ENCODE measurements at regions not wholly inside any gene's neighbourhood (a gene's known extent, or its start where the extent isn't known, plus 50 kb on each side); places are given as distances from the start of the nearest gene placed in this dataset.

DNA sequence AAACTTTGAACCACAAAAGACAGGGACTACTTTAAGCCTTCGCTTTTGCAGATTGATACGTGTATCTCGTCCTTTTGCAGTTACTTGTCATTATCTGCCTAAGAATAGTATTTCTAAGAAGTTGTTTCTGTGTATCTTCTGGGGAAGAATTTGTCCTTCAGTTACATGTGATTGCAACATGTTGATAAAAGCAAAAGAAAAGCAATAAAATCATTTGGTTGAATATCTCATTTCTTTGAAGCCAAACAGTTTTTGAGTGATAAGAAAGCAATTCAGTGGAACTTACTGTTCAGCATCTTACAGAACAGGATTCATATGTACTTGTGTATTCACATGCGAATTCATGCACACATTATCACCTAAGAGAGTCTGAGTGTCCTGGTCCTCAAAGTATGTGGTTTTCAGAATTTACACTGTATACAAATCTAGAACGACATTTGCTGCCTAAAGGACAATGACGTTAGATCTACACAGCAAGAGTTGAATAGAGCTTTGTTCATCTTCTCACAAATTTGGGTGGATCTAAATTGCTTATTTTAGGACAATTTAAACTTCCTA lies 66.7 kb upstream of the MRPS6 start:
- CTCF ChIA-PET, result no interaction called here
- intact Hi-C loops (cut with micrococcal nuclease; ENCODE audit: unreplicated experiment), result no loop called here
- H3K9me3 Mint-ChIP-seq (ENCODE audit: low read depth, unreplicated experiment), result peaks cover 5% of the 10 kb centered on the region
- H3K4me3 Mint-ChIP-seq (ENCODE audit: low read depth, unreplicated experiment), result no peak overlapping the region
- H3K27ac Mint-ChIP-seq (ENCODE audit: unreplicated experiment), result no peak overlapping the region
- no peaks in the 10 kb centered on the region for H3K4me1 Mint-ChIP-seq (ENCODE audit: low read depth, unreplicated experiment)
- no peaks in the 10 kb centered on the region for H3K27me3 Mint-ChIP-seq (ENCODE audit: unreplicated experiment)
- BruUV-seq (replicated peaks), result no TSS peak
- DNase-seq, result no peak
- TF ChIP-seq, protein P1, sequence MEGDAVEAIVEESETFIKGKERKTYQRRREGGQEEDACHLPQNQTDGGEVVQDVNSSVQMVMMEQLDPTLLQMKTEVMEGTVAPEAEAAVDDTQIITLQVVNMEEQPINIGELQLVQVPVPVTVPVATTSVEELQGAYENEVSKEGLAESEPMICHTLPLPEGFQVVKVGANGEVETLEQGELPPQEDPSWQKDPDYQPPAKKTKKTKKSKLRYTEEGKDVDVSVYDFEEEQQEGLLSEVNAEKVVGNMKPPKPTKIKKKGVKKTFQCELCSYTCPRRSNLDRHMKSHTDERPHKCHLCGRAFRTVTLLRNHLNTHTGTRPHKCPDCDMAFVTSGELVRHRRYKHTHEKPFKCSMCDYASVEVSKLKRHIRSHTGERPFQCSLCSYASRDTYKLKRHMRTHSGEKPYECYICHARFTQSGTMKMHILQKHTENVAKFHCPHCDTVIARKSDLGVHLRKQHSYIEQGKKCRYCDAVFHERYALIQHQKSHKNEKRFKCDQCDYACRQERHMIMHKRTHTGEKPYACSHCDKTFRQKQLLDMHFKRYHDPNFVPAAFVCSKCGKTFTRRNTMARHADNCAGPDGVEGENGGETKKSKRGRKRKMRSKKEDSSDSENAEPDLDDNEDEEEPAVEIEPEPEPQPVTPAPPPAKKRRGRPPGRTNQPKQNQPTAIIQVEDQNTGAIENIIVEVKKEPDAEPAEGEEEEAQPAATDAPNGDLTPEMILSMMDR (IDR thresholded peaks at IDR 0.05; ENCODE audit: unreplicated experiment), result no peak
- H3K36me3 Mint-ChIP-seq (ENCODE audit: insufficient read depth, unreplicated experiment), result no peaks in the 10 kb centered on the region

DNA sequence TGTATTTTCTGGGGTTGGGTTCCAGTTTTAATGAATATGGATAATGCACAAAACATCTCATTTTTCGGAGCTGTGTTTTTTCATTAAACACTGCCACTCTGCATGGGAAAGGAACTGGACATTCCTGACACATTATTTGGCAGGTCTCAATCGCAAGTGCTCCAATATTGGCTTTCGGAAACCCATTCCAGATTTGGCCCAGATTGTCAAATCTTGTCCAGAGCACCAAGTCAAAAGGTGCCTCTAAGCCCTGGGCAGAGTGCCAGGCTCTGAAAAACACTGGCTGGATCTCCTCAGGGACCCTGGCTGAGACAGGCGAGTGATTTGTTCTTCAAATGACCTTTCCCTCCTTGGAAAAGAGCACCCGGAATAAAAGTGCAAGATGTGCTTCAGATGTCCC lies 68.4 kb upstream of the MRPS6 start:
- peaks cover 2% of the 10 kb centered on the region for H3K9me3 Mint-ChIP-seq (ENCODE audit: low read depth, unreplicated experiment)
- no TSS peak for BruUV-seq (replicated peaks)
- CTCF ChIA-PET, result no interaction called here
- H3K4me3 Mint-ChIP-seq (ENCODE audit: low read depth, unreplicated experiment), result no peak overlapping the region
- intact Hi-C loops (cut with micrococcal nuclease; ENCODE audit: unreplicated experiment), result no loop called here
- no peak for DNase-seq
- TF ChIP-seq, protein P1 (IDR thresholded peaks at IDR 0.05; ENCODE audit: unreplicated experiment), result no peak
- H3K27me3 Mint-ChIP-seq (ENCODE audit: unreplicated experiment), result no peaks in the 10 kb centered on the region
- H3K4me1 Mint-ChIP-seq (ENCODE audit: low read depth, unreplicated experiment), result no peaks in the 10 kb centered on the region
- H3K36me3 Mint-ChIP-seq (ENCODE audit: insufficient read depth, unreplicated experiment), result no peaks in the 10 kb centered on the region
- H3K27ac Mint-ChIP-seq (ENCODE audit: unreplicated experiment), result no peak overlapping the region

DNA sequence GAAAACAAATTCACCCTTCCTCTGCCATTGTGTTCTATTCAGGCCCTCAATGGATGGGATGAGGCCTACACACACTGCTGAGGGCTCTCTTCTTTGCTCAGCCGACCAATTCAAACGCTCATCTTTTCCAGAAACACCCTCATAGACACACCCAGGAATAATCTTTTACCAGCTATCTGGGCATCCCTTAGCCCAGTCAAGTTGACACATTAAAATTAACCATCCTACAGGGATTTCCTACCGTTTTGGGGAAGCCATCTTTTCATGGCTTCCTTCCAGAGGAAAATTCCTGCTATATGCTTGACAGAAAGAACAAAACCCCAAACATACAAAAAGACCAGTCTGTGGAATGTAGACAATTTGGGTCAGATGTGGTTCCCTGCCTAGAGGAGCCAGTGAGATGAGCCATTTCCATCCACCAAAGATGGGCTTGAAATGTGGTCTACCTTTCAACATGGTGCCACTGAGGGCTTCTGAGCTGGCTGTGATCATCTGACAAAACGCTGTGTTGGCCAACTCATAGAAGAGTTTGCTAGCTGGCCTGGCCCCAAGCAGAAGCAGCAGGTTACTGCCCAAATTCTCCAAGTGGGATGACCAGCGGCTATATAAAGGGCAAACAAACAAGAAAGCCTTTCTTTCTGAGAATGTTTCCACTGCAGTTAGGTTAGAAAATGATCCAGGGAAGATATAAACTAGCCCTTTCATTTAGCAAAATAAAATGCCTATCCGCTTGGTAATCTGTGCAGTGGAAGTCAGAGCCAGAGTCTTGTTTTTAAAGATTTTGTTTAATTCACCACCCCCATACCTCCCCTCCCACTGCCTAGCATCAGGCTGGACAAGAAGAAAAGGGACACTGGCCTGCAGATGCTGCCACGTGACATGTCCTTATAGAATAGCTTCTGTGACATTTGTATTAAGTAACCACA lies 69.1 kb upstream of the MRPS6 start:
- CTCF ChIA-PET, result no interaction called here
- no peak overlapping the region for H3K27ac Mint-ChIP-seq (ENCODE audit: unreplicated experiment)
- no peaks in the 10 kb centered on the region for H3K36me3 Mint-ChIP-seq (ENCODE audit: insufficient read depth, unreplicated experiment)
- no peaks in the 10 kb centered on the region for H3K27me3 Mint-ChIP-seq (ENCODE audit: unreplicated experiment)
- no peak overlapping the region for H3K4me3 Mint-ChIP-seq (ENCODE audit: low read depth, unreplicated experiment)
- BruUV-seq (replicated peaks), result no TSS peak
- DNase-seq, result no peak
- intact Hi-C loops (cut with micrococcal nuclease; ENCODE audit: unreplicated experiment), result no loop called here
- no peaks in the 10 kb centered on the region for H3K4me1 Mint-ChIP-seq (ENCODE audit: low read depth, unreplicated experiment)
- TF ChIP-seq, protein P1 (IDR thresholded peaks at IDR 0.05; ENCODE audit: unreplicated experiment), result no peak
- peaks cover 5% of the 10 kb centered on the region for H3K9me3 Mint-ChIP-seq (ENCODE audit: low read depth, unreplicated experiment)

DNA sequence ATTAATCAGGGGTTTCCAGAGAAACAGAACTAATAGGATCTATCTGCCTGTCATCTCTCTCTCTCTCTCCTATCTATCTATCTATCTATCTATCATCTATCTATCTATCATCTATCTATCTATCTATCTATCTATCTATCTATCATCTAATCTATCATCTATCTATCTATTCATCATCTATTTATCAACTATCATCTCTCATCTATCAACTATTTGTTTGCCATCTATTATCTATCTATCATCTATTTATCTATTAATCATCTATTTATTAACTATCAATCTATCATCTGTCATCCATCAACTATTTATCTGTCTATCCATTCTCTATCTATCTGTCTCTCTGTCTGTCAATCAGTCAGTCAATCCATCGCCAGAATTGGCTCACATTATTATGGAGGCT lies 70.0 kb upstream of the MRPS6 start:
- Mint-ChIP-seq H3K9me3 (ENCODE audit: low read depth, unreplicated experiment) (peaks cover 2% of the 10 kb centered on the region), H3K4me1 (ENCODE audit: low read depth, unreplicated experiment) (no peaks in the 10 kb centered on the region), H3K36me3 (ENCODE audit: insufficient read depth, unreplicated experiment) (no peaks in the 10 kb centered on the region), H3K27me3 (ENCODE audit: unreplicated experiment) (no peaks in the 10 kb centered on the region), H3K4me3 (ENCODE audit: low read depth, unreplicated experiment) (no peak overlapping the region), H3K27ac (ENCODE audit: unreplicated experiment) (no peak overlapping the region)
- no TSS peak for BruUV-seq (replicated peaks)
- DNase-seq, result no peak
- CTCF ChIA-PET, result no interaction called here
- TF ChIP-seq, protein P1 (IDR thresholded peaks at IDR 0.05; ENCODE audit: unreplicated experiment), result no peak
- intact Hi-C loops (cut with micrococcal nuclease; ENCODE audit: unreplicated experiment), result no loop called here

Measured in Calu3 (cell line).